Lower leg skin (tissue), 4 donors: ENCODE measurements at regions not wholly inside any gene's neighbourhood (a gene's known extent, or its start where the extent isn't known, plus 50 kb on each side); places are given as distances from the start of the nearest gene placed in this dataset.

ENCODE experiments used
- DNase-seq, 2 donors: peaks; one replicate each; pipeline ENCODE4 v3.0.0-alpha.2; 2019; ENCODE audit warnings: low spot score in 2 of 2
- H3K4me3 ChIP-seq: fragments of 200-600 bp; sonication (generic); 2 replicates; pipeline ENCODE4 v1.5.1; 2017; ENCODE audit warnings: mild to moderate bottlenecking, low read depth; ENCODE audit not compliant: poor library complexity, severe bottlenecking
- POLR2A ChIP-seq, 2 donors: fragments of 450-650 bp; IDR thresholded peaks; one replicate each; pipeline ENCODE4 v1.6.1; 2016 to 2017; ENCODE audit warnings: antibody characterized with exemption in 2 of 2, mild to moderate bottlenecking in 1 of 2, moderate library complexity in 1 of 2
- WGBS, 2 donors: methylation state at CpG; one replicate each; pipeline ENCODE4 v1.1.5; 2018; 5-methylcytosine and 5-hydroxymethylcytosine counted together
- intact Hi-C: fragments of 100-400 bp; cut with DNase I; formaldehyde crosslinking; loops from one replicate; pipeline ENCODE4 v1.15.0; 2023; ENCODE audit warnings: low total_unique reads
- TF ChIP-seq, protein P1 (sequence below), 3 donors: fragments of 450-650 bp; IDR thresholded peaks; one replicate each; pipeline ENCODE4 v1.5.1; 2016; ENCODE audit warnings: antibody characterized with exemption in 3 of 3, mild to moderate bottlenecking in 3 of 3, moderate library complexity in 2 of 3

DNA sequence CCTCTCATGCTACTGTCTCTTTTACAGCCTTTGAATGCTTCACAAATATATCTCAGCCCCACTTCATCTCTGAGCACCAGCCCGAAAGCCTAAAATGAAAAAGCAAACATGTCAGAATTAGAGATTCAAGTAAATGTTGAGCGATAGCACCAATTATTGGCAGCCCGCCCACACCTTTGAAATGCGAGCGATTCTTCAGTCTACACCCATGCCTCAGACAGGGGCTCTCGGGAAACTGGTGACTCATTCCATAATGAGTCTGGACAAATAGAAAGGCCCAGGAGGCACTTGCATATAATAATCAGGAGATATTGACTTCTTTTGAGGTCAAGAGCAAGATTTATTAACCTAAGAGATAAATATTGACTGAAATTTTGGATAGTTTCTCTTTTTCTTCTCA lies 487.3 kb upstream of the PTBP2 start:
- H3K4me3 ChIP-seq = no peak overlapping the region
- no peak for TF ChIP-seq POLR2A (IDR thresholded peaks at IDR 0.05)
- TF ChIP-seq, protein P1, sequence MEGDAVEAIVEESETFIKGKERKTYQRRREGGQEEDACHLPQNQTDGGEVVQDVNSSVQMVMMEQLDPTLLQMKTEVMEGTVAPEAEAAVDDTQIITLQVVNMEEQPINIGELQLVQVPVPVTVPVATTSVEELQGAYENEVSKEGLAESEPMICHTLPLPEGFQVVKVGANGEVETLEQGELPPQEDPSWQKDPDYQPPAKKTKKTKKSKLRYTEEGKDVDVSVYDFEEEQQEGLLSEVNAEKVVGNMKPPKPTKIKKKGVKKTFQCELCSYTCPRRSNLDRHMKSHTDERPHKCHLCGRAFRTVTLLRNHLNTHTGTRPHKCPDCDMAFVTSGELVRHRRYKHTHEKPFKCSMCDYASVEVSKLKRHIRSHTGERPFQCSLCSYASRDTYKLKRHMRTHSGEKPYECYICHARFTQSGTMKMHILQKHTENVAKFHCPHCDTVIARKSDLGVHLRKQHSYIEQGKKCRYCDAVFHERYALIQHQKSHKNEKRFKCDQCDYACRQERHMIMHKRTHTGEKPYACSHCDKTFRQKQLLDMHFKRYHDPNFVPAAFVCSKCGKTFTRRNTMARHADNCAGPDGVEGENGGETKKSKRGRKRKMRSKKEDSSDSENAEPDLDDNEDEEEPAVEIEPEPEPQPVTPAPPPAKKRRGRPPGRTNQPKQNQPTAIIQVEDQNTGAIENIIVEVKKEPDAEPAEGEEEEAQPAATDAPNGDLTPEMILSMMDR (IDR thresholded peaks at IDR 0.05) = no peak
- peak; percentile 25 to 89 for DNase-seq
- WGBS, 2 donors = 18 to 23% methylated on average over 6 of the region's 6 CpGs
- intact Hi-C loops = no loop called here

DNA sequence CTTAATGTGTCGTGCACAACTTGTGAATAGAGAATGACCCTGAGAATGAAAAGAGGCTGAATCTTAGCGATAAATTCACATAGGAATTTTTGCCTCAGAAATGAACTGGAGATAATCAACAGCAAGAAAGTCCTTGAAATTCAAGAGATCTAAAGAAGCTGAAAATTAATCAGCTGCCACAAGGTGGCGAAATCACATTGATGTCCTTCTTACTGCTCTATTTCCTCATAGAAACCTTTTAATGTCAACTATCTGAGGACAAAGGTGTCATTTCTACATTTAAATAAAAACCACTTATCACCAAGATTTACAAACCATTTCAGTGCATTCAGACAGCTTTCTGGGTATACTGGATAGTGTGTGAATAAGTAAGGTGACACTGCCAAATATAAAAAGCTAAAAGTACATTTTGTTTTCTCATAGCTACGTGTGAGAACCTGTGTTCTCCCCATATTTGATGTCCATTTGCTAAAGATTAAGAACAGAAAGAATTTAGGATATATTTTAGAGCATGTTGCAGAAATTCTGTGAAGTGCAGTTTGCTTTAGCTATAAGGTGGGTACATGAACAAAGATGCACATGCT lies 485.3 kb upstream of the PTBP2 start:
- WGBS, 2 donors = 31 to 34% methylated on average over 4 of the region's 4 CpGs
- no peak for TF ChIP-seq POLR2A (IDR thresholded peaks at IDR 0.05)
- TF ChIP-seq, protein P1 (IDR thresholded peaks at IDR 0.05) = no peak
- DNase-seq = peak in 1 of 2 donors; percentile 53
- no peak overlapping the region for H3K4me3 ChIP-seq
- intact Hi-C loops = no loop called here

DNA sequence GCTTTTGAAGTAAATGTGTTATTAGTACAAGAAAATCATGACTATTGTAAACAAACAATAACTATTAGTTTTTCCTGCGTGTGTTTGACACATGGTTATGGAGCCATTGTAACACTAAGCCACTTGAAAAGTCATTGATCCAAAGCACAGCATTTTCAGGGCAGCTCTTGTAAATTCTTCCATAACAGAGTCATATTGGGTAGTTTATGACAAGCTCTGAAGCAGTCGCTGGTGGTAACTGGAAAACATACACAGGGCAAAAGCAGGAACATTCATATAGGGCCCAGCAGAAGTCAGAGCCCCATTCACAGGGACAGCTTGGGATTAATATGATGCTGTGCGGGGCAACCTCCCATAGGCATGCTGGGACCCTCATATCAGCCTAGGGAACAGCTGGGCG lies 483.2 kb upstream of the PTBP2 start:
- no peak overlapping the region for H3K4me3 ChIP-seq
- TF ChIP-seq, protein P1 (IDR thresholded peaks at IDR 0.05) = no peak
- TF ChIP-seq POLR2A (IDR thresholded peaks at IDR 0.05) = no peak
- intact Hi-C loops = no loop called here
- no peak for DNase-seq
- WGBS, 2 donors = 53 to 63% methylated on average over 4 of the region's 4 CpGs

DNA sequence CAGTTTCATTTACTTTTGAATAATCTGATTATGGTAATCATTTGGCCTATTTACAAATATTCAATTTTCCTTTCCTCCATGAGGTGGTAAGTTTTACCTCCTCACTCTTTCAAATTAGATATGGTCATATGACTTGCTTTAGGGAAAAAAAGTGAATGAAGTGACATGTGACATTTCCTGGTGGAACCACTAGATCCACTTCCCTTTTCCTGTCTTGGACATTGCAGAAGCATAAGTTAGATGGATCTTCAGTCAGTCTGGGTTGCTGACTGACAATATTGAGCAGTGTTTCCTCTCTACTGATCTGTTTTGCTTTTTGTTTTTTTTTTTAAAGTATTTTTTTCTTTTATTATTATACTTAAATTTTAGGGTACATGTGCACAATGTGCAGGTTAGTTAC lies 481.1 kb upstream of the PTBP2 start:
- DNase-seq = no peak
- TF ChIP-seq, protein P1 (IDR thresholded peaks at IDR 0.05) = no peak
- TF ChIP-seq POLR2A (IDR thresholded peaks at IDR 0.05) = no peak
- no peak overlapping the region for H3K4me3 ChIP-seq
- intact Hi-C loops = no loop called here

DNA sequence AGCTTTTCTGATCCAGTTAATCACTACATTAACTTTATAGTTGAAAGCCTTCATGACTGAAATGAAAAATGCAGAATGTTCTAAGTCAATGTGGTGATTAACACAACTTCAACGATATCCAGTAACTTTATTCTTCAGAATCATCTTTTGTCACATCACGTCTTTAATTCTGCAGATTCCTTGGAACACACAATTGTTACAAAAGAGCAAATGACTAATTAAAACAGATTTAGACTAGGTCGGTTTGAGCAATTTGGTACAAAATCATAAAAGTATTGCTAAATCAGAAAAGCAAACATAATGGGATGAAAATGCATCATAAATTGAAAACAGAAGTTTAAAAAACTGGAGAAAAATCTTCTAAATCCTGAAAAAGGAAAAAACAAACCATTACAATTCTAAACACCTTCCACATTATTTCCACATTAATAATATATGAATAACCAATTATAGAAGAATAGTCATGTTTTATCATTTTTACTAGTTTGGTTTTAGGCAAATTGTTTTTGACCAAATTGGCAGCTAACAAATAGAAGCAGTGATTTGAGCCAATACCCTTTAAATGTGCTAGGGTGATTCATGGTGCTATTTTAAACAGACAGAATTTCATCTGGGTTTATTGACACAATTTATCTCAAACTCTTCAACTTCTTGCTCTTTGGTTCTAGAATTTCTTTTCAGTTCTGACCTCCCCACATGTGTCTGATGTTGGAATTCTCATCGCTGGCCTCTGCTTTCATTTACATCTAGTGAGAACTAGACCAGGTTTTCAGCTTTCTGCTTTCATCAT lies 468.1 kb upstream of the PTBP2 start:
- WGBS, 2 donors = 53 to 60% methylated on average over 4 of the region's 4 CpGs
- intact Hi-C loops = no loop called here

More for the DNA sequence above, 468.1 kb upstream of the PTBP2 start:
- H3K4me3 ChIP-seq = no peak overlapping the region
- no peak for DNase-seq
- TF ChIP-seq, protein P1 (IDR thresholded peaks at IDR 0.05) = no peak
- TF ChIP-seq POLR2A (IDR thresholded peaks at IDR 0.05) = no peak
